SK-N-SH (cell line): ENCODE measurements at regions not wholly inside any gene's neighbourhood (a gene's known extent, or its start where the extent isn't known, plus 50 kb on each side); places are given as distances from the start of the nearest gene placed in this dataset.

Source experiments
- CTCF ChIA-PET: fragments of 300-600, 350-600 bp; formaldehyde crosslinking; extraction: SDS; loops from one replicate; lab custom pipeline; 2021; lab: Yijun Ruan, JAX
- POLR2A ChIA-PET: fragments of 350-600 bp; sonication (Branson Sonifier 250); formaldehyde crosslinking; extraction: SDS; loops from one replicate; lab custom pipeline; 2020; ENCODE audit warnings: antibody characterized with exemption, inconsistent platforms; lab: Yijun Ruan, JAX
- DNase-seq: peaks from one replicate; pipeline ENCODE4 v3.0.0; 2012
- H2AFZ ChIP-seq: fragments of 200-600 bp; sonication (generic); 2 replicates; pipeline ENCODE4 v1.8.1; 2016; ENCODE audit warnings: antibody characterized with exemption, mild to moderate bottlenecking, low read depth
- H3F3A ChIP-seq: fragments of 200-600 bp; sonication (generic); replicated peaks from 2 replicates; pipeline ENCODE3; 2016; ENCODE audit warnings: antibody characterized with exemption, mild to moderate bottlenecking; ENCODE audit not compliant: insufficient read depth
- H3K27ac ChIP-seq, 2 experiments: fragments of 200-500 bp in 1 of 2; fragments of 200-600 bp in 1 of 2; sonication (Bioruptor generic) in 1 of 2; sonication (generic), shearing (Covaris generic) in 1 of 2; 2 replicates each; pipeline versions ENCODE4 v1.5.1 to v1.6.1; 2014 to 2016; ENCODE audit warnings: low read depth in 2 of 2, inconsistent platforms in 1 of 2, low read length in 1 of 2, mild to moderate bottlenecking in 1 of 2, mixed read lengths in 1 of 2
- H3K27me3 ChIP-seq: fragments of 200-600 bp; sonication (generic), shearing (Covaris generic); 2 replicates; pipeline ENCODE4 v1.6.1; 2016; ENCODE audit warnings: mixed run types; ENCODE audit not compliant: insufficient read depth
- H3K36me3 ChIP-seq, 2 experiments: fragments of 200-500 bp in 1 of 2; fragments of 200-600 bp in 1 of 2; sonication (Bioruptor generic) in 1 of 2; sonication (generic) in 1 of 2; replicated peaks in 1 of 2; 2 replicates each; pipeline versions ENCODE3 to v1.5.1; 2014 to 2016; ENCODE audit warnings: low read length in 1 of 2, mild to moderate bottlenecking in 1 of 2; ENCODE audit not compliant: insufficient read depth in 2 of 2, control insufficient read depth in 1 of 2
- H3K4me1 ChIP-seq, 2 experiments: fragments of 200-500 bp in 1 of 2; fragments of 200-600 bp in 1 of 2; sonication (Bioruptor generic) in 1 of 2; sonication (generic), shearing (Covaris generic) in 1 of 2; 2 replicates each; pipeline versions ENCODE4 v1.5.1 to v1.6.1; 2014 to 2016; ENCODE audit warnings: low read depth in 1 of 2, low read length in 1 of 2, mixed run types in 1 of 2; ENCODE audit not compliant: insufficient read depth in 2 of 2, control insufficient read depth in 1 of 2
- H3K4me2 ChIP-seq: fragments of 200-600 bp; sonication (generic), shearing (Covaris generic); 2 replicates; pipeline ENCODE4 v1.6.1; 2017; ENCODE audit warnings: mixed run types
- H3K4me3 ChIP-seq, 2 experiments: fragments of 200-500 bp in 1 of 2; fragments of 200-600 bp in 1 of 2; sonication (Bioruptor generic) in 1 of 2; sonication (generic), shearing (Covaris generic) in 1 of 2; 2 replicates each; pipeline versions ENCODE4 v1.5.1 to v1.8.1; 2014 to 2016; ENCODE audit warnings: low read depth in 2 of 2, inconsistent platforms in 1 of 2, low read length in 1 of 2, mild to moderate bottlenecking in 1 of 2, mixed read lengths in 1 of 2, moderate library complexity in 1 of 2
- H3K79me2 ChIP-seq: fragments of 200-600 bp; sonication (generic); 2 replicates; pipeline ENCODE4 v1.8.1; 2017; ENCODE audit warnings: mild to moderate bottlenecking; ENCODE audit not compliant: insufficient read depth
- H3K9ac ChIP-seq: fragments of 200-600 bp; sonication (generic); 2 replicates; pipeline ENCODE4 v1.6.1; 2017; ENCODE audit warnings: mixed run types
- H3K9me2 ChIP-seq: fragments of 200-600 bp; sonication (generic); 2 replicates; pipeline ENCODE4 v1.6.1; 2017; ENCODE audit warnings: mixed run types
- H3K9me3 ChIP-seq: fragments of 200-600 bp; sonication (generic); 2 replicates; pipeline ENCODE4 v1.6.1; 2017; ENCODE audit warnings: mixed run types, mild to moderate bottlenecking, moderate library complexity
- H4K20me1 ChIP-seq: fragments of 200-600 bp; sonication (generic); 2 replicates; pipeline ENCODE4 v1.6.1; 2017; ENCODE audit warnings: mild to moderate bottlenecking, mixed run types; ENCODE audit not compliant: insufficient read depth
- ELF1 ChIP-seq: IDR thresholded peaks from 2 replicates; pipeline ENCODE4 v1.4.0; 2012
- EZH2phosphoT487 ChIP-seq: fragments of 200-600 bp; sonication (generic); IDR thresholded peaks from 2 replicates; pipeline ENCODE4 v1.6.1; 2017; ENCODE audit warnings: low read depth, mixed run types, mild to moderate bottlenecking, antibody characterized with exemption, moderate library complexity, borderline replicate concordance
- FOSL2 ChIP-seq: IDR thresholded peaks from 2 replicates; pipeline ENCODE4 v1.4.0; 2012; ENCODE audit warnings: low read depth, mild to moderate bottlenecking, moderate library complexity, borderline replicate concordance
- FOXJ3 ChIP-seq: sonication (generic); formaldehyde crosslinking; IDR thresholded peaks from 2 replicates; pipeline ENCODE4 v1.5.1; 2020; ENCODE audit warnings: mild to moderate bottlenecking, missing genetic modification reagents
- FOXM1 ChIP-seq: IDR thresholded peaks from 2 replicates; pipeline ENCODE4 v1.4.0; 2012; ENCODE audit warnings: low read depth, mild to moderate bottlenecking
- GABPA ChIP-seq: IDR thresholded peaks from 2 replicates; pipeline ENCODE4 v1.4.0; 2012; ENCODE audit warnings: low read depth, mild to moderate bottlenecking
- GATA2 ChIP-seq: sonication (generic); formaldehyde crosslinking; IDR thresholded peaks from 2 replicates; pipeline ENCODE4 v1.5.0; 2020; ENCODE audit warnings: mild to moderate bottlenecking, missing genetic modification reagents
- MEF2A ChIP-seq: IDR thresholded peaks from 2 replicates; pipeline ENCODE4 v1.4.0; 2012; ENCODE audit warnings: low read depth, borderline replicate concordance
- NRF1 ChIP-seq: IDR thresholded peaks from 2 replicates; pipeline ENCODE4 v1.6.1; 2012; ENCODE audit warnings: low read depth, mild to moderate bottlenecking, low read length
- RAD21 ChIP-seq: IDR thresholded peaks from 2 replicates; pipeline ENCODE4 v1.6.1; 2012; ENCODE audit warnings: mild to moderate bottlenecking, low read length
- RFX5 ChIP-seq: IDR thresholded peaks from 2 replicates; pipeline ENCODE4 v1.6.1; 2012; ENCODE audit warnings: mild to moderate bottlenecking, improper control_type of control experiment, low read length
- SIN3A ChIP-seq: IDR thresholded peaks from 2 replicates; pipeline ENCODE4 v1.6.1; 2012; ENCODE audit warnings: low read depth, mild to moderate bottlenecking, low read length, moderate library complexity, borderline replicate concordance
- TAF1 ChIP-seq: IDR thresholded peaks from 2 replicates; pipeline ENCODE4 v1.6.1; 2012; ENCODE audit warnings: low read depth, mild to moderate bottlenecking, low read length, moderate library complexity, borderline replicate concordance
- TCF12 ChIP-seq: IDR thresholded peaks from 2 replicates; pipeline ENCODE4 v1.4.0; 2012
- YY1 ChIP-seq: IDR thresholded peaks from 2 replicates; pipeline ENCODE4 v1.4.0; 2012; ENCODE audit warnings: low read depth, mild to moderate bottlenecking
- WGBS: methylation state at CpG from one replicate; pipeline ENCODE4 v1.1.6; 2017; ENCODE audit warnings: low lambda C conversion rate; 5-methylcytosine and 5-hydroxymethylcytosine counted together
- TF ChIP-seq, protein P1 (sequence below): fragments of 150-350 bp; IDR thresholded peaks from 2 replicates; pipeline ENCODE4 v1.6.1; 2016; ENCODE audit warnings: mild to moderate bottlenecking, low read depth, low read length
- TF ChIP-seq, protein P2 (sequence below): IDR thresholded peaks from 2 replicates; pipeline ENCODE4 v1.4.0; 2012; ENCODE audit warnings: low read depth, borderline replicate concordance
- TF ChIP-seq, protein P3 (sequence below): fragments of 200-600 bp; sonication (generic); IDR thresholded peaks from 2 replicates; pipeline ENCODE4 v1.6.1; 2017; ENCODE audit warnings: antibody characterized with exemption, mild to moderate bottlenecking, moderate library complexity
- TF ChIP-seq, protein P4 (sequence below): IDR thresholded peaks from 2 replicates; pipeline ENCODE4 v1.6.1; 2012; ENCODE audit warnings: mild to moderate bottlenecking, low read depth, low read length, moderate library complexity

DNA sequence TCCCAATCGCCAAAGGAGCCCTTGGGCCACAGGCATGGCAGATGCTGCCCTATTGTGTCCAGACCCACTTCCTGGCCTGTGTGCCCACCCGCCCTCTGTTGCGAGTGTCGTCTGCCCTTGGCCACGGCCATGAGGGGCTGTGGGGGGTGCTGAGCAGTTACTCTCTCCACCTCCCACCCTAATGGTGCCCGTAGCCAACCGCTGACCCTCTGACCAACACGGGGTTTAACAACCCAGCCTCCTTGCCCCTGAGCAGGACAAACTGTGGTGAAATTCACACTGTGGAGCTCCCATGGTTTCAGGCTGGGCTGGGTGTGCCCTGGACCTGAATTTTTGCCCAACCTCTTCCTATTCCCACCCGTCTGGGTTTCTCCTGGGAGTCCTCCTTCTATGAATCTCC lies 145.7 kb upstream of the HDAC4 start (continued):
- TF ChIP-seq, protein P1, sequence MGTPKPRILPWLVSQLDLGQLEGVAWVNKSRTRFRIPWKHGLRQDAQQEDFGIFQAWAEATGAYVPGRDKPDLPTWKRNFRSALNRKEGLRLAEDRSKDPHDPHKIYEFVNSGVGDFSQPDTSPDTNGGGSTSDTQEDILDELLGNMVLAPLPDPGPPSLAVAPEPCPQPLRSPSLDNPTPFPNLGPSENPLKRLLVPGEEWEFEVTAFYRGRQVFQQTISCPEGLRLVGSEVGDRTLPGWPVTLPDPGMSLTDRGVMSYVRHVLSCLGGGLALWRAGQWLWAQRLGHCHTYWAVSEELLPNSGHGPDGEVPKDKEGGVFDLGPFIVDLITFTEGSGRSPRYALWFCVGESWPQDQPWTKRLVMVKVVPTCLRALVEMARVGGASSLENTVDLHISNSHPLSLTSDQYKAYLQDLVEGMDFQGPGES, result no peak
- TF ChIP-seq NRF1, result no peak
- TF ChIP-seq FOXJ3 (CRISPR knock-in tag), result no peak
- TF ChIP-seq GABPA, result no peak
- no peak for TF ChIP-seq TAF1
- no peak for TF ChIP-seq YY1
- TF ChIP-seq ELF1, result no peak
- TF ChIP-seq, protein P2, sequence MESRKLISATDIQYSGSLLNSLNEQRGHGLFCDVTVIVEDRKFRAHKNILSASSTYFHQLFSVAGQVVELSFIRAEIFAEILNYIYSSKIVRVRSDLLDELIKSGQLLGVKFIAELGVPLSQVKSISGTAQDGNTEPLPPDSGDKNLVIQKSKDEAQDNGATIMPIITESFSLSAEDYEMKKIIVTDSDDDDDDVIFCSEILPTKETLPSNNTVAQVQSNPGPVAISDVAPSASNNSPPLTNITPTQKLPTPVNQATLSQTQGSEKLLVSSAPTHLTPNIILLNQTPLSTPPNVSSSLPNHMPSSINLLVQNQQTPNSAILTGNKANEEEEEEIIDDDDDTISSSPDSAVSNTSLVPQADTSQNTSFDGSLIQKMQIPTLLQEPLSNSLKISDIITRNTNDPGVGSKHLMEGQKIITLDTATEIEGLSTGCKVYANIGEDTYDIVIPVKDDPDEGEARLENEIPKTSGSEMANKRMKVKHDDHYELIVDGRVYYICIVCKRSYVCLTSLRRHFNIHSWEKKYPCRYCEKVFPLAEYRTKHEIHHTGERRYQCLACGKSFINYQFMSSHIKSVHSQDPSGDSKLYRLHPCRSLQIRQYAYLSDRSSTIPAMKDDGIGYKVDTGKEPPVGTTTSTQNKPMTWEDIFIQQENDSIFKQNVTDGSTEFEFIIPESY, result no peak
- TF ChIP-seq RAD21, result no peak
- no peak for TF ChIP-seq GATA2 (CRISPR knock-in tag)

DNA sequence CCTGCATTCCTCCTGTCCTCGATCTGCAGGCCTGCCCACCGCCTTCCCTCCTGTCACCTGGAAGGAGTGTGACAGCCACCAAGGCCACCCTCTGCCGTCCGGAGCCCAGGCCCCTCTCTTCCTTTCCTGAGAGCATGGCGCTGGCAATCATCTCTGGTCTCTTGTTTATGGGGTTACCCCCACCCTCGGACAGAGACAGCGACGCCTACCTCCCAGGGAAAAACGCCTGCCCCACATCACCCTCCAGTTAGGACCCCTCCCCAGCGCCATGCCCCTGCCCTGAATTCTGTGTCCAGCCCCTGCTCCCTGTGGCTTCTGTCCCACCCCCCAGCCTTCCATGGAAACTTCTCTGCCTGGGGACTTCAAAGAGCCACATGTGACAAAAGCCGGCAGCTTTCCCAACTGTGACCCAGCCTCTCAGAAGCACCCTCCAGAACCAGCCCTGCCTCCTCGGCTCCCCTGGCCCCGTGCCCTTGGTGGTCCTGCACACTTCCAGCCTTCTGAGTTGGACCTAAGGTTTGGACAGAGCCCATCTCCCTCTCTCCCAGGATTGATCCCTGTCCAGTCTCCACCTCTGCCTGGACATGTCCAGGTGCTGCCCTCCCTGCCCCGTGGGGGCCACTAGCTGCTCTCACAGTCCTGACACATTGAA lies 145.0 kb upstream of the HDAC4 start:
- no peak for DNase-seq
- no peaks in the 10 kb centered on the region for H3K9me3 ChIP-seq
- 35% methylated on average over 12 of the region's 14 CpGs for WGBS
- no peak overlapping the region for H3K27ac ChIP-seq
- no peak overlapping the region for H3K4me2 ChIP-seq
- H3K4me3 ChIP-seq, result no peak overlapping the region
- no peak overlapping the region for H3K9ac ChIP-seq
- ChIA-PET POLR2A (no interaction called here), CTCF (no interaction called here)
- no peaks in the 10 kb centered on the region for H3F3A ChIP-seq
- H3K36me3 ChIP-seq, result no peaks in the 10 kb centered on the region
- H4K20me1 ChIP-seq, result no peaks in the 10 kb centered on the region
- H2AFZ ChIP-seq, result no peak overlapping the region
- no peaks in the 10 kb centered on the region for H3K79me2 ChIP-seq
- H3K27me3 ChIP-seq, result no peaks in the 10 kb centered on the region
- H3K4me1 ChIP-seq, result no peaks in the 10 kb centered on the region; a peak in 1 of 4 replicates
- no peaks in the 10 kb centered on the region for H3K9me2 ChIP-seq
- no peak for TF ChIP-seq SIN3A
- no peak for TF ChIP-seq FOSL2
- TF ChIP-seq FOXM1, result no peak
- TF ChIP-seq RAD21, result no peak
- no peak for TF ChIP-seq TCF12
- TF ChIP-seq, protein P1, result no peak
- TF ChIP-seq, protein P3, sequence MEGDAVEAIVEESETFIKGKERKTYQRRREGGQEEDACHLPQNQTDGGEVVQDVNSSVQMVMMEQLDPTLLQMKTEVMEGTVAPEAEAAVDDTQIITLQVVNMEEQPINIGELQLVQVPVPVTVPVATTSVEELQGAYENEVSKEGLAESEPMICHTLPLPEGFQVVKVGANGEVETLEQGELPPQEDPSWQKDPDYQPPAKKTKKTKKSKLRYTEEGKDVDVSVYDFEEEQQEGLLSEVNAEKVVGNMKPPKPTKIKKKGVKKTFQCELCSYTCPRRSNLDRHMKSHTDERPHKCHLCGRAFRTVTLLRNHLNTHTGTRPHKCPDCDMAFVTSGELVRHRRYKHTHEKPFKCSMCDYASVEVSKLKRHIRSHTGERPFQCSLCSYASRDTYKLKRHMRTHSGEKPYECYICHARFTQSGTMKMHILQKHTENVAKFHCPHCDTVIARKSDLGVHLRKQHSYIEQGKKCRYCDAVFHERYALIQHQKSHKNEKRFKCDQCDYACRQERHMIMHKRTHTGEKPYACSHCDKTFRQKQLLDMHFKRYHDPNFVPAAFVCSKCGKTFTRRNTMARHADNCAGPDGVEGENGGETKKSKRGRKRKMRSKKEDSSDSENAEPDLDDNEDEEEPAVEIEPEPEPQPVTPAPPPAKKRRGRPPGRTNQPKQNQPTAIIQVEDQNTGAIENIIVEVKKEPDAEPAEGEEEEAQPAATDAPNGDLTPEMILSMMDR, result no peak
- TF ChIP-seq, protein P4, sequence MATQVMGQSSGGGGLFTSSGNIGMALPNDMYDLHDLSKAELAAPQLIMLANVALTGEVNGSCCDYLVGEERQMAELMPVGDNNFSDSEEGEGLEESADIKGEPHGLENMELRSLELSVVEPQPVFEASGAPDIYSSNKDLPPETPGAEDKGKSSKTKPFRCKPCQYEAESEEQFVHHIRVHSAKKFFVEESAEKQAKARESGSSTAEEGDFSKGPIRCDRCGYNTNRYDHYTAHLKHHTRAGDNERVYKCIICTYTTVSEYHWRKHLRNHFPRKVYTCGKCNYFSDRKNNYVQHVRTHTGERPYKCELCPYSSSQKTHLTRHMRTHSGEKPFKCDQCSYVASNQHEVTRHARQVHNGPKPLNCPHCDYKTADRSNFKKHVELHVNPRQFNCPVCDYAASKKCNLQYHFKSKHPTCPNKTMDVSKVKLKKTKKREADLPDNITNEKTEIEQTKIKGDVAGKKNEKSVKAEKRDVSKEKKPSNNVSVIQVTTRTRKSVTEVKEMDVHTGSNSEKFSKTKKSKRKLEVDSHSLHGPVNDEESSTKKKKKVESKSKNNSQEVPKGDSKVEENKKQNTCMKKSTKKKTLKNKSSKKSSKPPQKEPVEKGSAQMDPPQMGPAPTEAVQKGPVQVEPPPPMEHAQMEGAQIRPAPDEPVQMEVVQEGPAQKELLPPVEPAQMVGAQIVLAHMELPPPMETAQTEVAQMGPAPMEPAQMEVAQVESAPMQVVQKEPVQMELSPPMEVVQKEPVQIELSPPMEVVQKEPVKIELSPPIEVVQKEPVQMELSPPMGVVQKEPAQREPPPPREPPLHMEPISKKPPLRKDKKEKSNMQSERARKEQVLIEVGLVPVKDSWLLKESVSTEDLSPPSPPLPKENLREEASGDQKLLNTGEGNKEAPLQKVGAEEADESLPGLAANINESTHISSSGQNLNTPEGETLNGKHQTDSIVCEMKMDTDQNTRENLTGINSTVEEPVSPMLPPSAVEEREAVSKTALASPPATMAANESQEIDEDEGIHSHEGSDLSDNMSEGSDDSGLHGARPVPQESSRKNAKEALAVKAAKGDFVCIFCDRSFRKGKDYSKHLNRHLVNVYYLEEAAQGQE, result no peak
- TF ChIP-seq RFX5, result no peak
- TF ChIP-seq EZH2phosphoT487, result no peak
- no peak for TF ChIP-seq MEF2A
- TF ChIP-seq, protein P2, result no peak
